Activated CD4-positive, alpha-beta T cell treated with anti-CD3 and anti-CD28 coated beads, Interleukin-2, amount 50 U/mL, for 16 hours (primary cell): ENCODE measurements at regions not wholly inside any gene's neighbourhood (a gene's known extent, or its start where the extent isn't known, plus 50 kb on each side); places are given as distances from the start of the nearest gene placed in this dataset.
"Not testable (repeated sequence)": the region's sequence is repeated elsewhere in the genome, so short reads cannot be mapped to it uniquely, and the experiment has no call there.

ENCODE experiments used
- DNase-seq: peaks from one replicate; pipeline ENCODE4 v3.0.0-alpha.2; 2020

GRCh38 chr10:25724241-25724640 lies 209.8 kb upstream of the MYO3A start:
- DNase-seq = no peak

DNA sequence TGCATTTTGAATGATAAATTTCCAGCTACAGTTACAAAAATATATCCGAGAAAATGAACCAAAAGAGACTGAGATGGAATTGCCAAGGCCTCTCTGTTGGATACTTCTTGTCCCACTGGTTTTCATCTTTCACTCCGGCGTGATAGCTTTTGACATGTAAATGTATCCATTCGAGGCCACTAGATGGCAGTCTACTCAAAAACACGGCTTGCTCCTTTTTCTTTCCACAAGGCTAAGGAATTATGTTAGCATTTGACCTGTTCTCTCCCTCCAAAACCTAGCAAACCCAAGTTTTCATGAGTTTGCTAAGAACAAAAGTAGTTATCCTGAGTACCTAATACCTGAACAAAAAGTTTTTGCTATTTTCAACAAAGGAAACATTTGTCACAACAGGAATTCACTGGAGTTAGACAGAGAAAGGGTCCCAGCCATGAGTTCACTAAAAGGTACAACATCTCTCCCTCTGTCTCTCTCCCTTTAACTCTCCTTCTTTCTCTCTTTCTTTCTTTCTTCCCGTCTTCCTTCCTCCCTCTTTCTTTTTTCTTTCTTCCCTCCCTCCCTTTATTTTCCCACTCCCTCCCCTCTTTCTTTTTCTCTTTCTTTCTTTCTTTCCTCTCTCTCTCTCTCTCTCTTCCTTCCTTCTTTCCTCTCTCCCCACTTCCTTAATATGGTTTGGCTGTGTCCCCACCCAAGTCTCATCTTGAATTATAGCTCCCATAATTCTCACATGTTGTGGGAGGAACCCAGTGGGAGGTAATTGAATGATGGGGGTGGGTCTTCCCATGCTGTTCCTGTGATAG lies 207.9 kb upstream of the MYO3A start:
- peak; percentile 52 for DNase-seq

DNA sequence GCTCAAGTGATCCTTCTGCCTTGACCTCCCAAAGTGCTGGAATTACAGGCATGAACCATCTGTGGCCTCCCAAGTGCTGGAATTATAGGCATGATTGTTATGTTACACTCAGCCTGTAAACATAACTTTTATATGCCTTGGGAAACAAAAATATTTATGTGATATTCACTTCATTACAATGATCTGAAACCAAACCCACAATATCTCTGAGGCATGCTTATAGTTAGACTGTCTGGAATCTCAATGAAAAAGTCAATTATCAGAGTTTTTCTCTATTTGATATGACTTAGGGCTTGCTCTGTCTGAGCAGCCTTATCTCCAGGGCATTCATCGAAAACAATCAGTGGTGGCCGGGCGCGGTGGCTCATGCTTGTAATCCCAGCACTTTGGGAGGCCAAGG lies 195.3 kb upstream of the MYO3A start:
- no peak for DNase-seq

- DNase-seq = no peak
These were observed 190.2 kb upstream of the MYO3A start for GRCh38 chr10:25743832-25744231.

- DNase-seq = no peak
These were observed 189.5 kb upstream of the MYO3A start for GRCh38 chr10:25744574-25744973.

DNA sequence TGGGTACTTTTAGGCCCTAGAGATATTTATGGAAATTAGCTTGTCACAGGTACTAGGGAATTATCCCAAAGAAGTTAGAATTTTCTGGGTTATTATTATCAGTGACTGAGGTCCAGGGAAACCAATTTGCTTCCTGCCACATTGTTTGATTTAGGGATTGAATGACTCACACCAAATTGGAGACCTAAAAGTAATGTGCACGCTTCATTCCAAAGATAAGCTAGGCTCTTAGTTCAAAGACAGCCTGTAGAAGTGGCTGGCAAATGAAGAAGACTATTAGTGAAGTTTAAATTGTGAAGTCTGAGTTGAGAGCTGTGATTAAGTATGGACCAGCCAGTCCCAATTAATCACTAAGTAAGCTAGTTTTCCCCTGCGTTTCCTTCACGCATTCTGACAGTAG lies 188.1 kb upstream of the MYO3A start:
- DNase-seq = no peak

GRCh38 chr10:25747084-25747483 lies 186.9 kb upstream of the MYO3A start:
- DNase-seq = no peak

GRCh38 chr10:25748509-25748908 lies 185.5 kb upstream of the MYO3A start:
- no peak for DNase-seq

DNA sequence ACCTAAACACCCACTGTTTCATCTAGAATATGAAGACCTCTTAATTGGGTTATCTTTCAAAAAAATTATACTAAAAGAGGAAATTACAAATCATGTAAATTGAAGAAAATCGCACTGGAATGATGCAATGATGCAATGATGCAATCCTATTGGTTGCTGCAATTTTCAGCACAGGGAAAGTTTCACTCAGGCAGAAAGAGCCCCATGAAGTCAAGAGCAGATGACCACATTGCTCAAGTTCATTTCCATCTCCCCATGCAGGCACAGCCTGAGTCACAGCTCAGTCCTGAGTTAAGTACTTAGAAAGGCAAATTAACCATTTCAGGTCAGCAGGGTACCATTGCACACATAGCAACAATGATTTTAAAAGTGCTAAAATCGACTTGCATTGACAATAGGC lies 180.3 kb upstream of the MYO3A start:
- no peak for DNase-seq

DNA sequence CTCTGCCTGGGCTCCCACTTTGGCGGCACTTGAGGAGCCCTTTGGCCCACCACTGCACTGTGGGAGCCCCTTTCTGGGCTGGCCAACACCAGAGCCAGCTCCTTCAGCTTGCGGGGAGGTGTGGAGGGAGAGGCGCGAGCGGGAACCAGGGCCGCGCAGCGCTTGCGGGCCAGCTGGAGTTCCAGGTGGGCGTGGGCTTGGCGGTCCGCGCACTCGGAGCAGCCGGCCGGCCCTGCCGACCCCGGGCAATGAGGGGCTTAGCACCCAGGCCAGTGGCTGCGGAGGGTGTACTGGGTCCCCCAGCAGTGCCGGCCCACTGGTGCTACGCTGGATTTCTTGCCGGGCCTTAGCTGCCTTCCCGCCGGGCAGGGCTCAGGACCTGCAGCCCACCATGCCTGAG lies 178.2 kb upstream of the MYO3A start:
- not testable (repeated sequence) for DNase-seq

DNA sequence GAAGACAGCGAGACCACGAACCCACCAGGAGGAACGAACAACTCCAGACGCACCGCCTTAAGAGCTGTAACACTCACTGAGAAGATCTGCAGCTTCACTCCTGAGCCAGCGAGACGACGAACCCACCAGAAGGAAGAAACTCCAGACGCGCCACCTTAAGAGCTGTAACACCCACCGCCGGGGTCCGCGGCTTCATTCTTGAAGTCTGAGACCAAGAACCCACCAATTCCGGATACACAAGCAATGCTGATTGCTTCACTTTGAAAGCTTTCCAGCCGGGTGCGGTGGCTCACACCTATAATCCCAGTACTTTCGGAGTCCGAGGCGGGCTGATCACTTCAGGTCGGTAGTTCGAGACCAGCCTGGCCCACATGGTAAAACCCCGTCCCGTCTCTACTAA lies 177.2 kb upstream of the MYO3A start:
- no peak for DNase-seq

GRCh38 chr10:25758041-25758457 lies 176.0 kb upstream of the MYO3A start:
- DNase-seq = peak; percentile 14

DNA sequence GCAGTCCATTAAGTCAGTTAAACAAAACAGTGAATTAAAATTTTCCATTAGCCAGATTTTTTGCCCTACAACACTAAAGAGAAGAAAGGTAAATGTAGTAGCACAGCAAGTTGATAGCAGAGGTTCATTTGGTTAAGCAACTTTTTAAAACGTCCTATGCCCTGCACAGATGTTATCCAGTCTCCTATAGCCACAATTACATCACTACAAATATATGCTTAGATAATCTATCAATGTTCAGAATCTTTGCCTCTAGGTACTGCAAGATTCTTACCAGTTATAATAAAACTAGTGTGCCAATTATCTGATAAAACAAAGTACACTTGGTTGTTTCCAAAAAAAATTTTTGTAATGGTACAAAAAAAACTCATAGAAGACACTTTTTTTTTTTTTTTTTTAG lies 175.5 kb upstream of the MYO3A start:
- no peak for DNase-seq

- no peak for DNase-seq
These were observed 172.1 kb upstream of the MYO3A start for GRCh38 chr10:25761937-25762336.

DNA sequence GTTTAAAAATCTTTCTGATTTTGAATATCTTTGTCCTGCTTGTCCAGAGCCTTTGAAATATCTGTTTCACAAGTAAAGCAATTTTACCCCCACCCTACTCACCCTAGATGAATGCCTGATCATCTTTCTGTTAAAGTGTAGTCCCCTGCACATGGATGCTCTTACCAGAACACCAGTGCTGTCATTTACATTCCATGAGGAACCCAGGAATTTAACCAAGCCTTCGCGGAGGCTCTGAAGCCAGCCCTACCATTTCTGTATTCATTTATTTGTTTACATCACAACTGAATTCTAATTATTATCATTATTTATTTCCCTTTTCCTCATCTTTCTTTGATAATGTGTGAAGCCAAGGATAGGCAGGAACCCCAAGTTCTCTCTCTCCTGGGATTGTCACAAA lies 167.8 kb upstream of the MYO3A start:
- DNase-seq = no peak

GRCh38 chr10:25766687-25767221 lies 167.3 kb upstream of the MYO3A start:
- DNase-seq = no peak

- DNase-seq = no peak
These were observed 165.9 kb upstream of the MYO3A start for GRCh38 chr10:25768167-25768566.

DNA sequence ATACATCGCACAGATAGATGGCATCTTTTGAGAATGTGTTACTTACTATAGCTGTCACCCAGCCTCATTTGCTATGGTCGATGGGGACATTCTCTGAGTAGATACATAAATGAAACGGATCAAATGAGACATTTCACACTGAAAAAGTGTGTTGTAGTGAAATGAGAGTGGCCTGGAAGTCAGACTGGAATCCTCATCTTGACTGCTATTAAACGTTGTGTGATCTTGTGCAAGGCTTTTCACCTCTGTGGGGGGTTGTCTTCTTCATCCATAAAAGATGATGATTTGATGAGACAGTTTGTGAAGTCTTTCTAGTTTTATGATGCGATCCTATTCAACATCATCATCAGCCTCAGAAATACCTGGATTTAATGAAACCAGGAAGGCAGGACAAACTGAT lies 155.4 kb upstream of the MYO3A start:
- DNase-seq = no peak

- DNase-seq = no peak
These were observed 147.9 kb upstream of the MYO3A start for GRCh38 chr10:25786161-25786560.

GRCh38 chr10:25786899-25787298 lies 147.1 kb upstream of the MYO3A start:
- DNase-seq = no peak

DNA sequence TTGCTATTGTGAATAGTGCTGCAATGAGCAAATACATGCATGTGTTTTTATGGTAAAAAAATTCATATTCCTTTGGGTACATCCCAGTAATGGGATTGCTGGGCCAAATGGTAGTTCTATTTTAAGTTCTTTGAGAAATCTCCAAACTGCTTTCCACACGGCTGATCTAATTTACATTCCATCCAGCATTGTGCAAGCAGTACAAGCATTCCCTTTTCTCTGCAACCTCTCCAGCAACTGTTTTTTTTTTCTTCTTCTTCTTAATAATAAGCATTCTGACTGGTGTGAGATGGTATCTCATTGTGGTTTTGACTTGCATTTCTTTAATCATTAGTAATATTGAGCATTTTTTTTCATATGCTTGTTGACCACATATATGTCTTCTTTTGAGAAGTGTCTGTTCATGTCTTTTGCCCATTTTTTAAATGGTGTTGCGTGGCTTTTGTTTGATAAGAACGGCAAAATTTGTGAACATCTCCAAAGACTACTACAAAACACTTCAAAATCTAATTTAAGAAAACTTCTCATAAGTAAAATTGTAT lies 136.1 kb upstream of the MYO3A start:
- no peak for DNase-seq

DNA sequence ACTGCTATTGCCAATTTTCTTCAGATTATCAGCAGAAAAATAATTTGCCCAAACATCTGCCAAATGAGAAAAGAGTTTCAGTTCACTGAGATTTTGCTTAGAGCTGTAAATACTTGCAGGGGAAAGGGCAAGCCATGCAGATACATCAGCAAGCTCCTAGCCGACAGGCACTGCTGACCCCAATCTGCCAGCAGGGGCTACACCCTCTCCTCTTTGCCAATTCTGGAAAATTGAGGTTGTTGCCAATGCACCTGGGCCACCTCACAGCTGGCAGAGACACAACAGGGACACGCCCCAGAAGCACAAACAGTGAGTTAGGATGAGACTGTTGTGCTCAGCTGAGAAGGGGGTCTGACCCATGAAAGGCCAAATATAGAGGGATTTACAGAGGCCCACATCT lies 129.5 kb upstream of the MYO3A start:
- DNase-seq = no peak

DNA sequence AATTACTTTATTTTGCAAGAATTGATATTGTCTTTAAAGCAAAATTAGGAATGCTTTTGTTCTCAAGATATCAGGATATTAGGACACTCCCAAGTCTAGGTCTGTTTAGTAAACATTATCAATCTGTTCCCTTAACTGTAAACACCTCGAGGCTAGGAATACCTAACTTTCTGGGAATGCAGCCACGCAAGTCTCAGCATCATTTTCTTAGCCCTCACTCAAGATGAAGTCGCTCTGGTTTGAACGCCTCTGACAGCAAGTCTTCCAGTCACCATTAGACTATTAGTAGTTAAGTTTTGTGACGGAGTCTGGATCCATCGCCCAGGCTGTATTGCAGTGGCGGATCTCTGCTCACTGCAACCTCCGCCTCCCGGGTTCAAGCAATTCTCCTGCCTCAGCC lies 128.0 kb upstream of the MYO3A start:
- DNase-seq = no peak

GRCh38 chr10:25808372-25808771 lies 125.7 kb upstream of the MYO3A start:
- DNase-seq = no peak
